MM.1S (cell line): ENCODE measurements at regions not wholly inside any gene's neighbourhood (a gene's known extent, or its start where the extent isn't known, plus 50 kb on each side); places are given as distances from the start of the nearest gene placed in this dataset.

ENCODE experiments used
- CTCF ChIP-seq: fragments of 300-600 bp; sonication (generic); IDR thresholded peaks from 2 replicates; pipeline ENCODE4 v1.5.1; 2016; ENCODE audit warnings: antibody characterized with exemption, low read length, mixed read lengths
- EZH2phosphoT487 ChIP-seq: fragments of 300-600 bp; sonication (generic); IDR thresholded peaks from 2 replicates; pipeline ENCODE4 v1.6.1; 2018; ENCODE audit warnings: antibody characterized with exemption, low read length

GRCh38 chr20:51902933-51903332 lies 100.6 kb upstream of the SALL4 start:
- TF ChIP-seq CTCF: no peak
- TF ChIP-seq EZH2phosphoT487: no peak
